IMR-90 (cell line): ENCODE measurements at regions not wholly inside any gene's neighbourhood (a gene's known extent, or its start where the extent isn't known, plus 50 kb on each side); places are given as distances from the start of the nearest gene placed in this dataset.

Experiments
- ATAC-seq: fragments of 200-7000 bp; cut with Tn5 transposase; 2 replicates; pipeline ENCODE4 v1.9.1; 2020; ENCODE audit warnings: low read depth, mild to moderate bottlenecking, moderate library complexity
- BruUV-seq: library from RNA; stranded (reverse); fragments of 400-500 nt; replicated peaks from 2 replicates; lab custom pipeline; 2021; lab: Mats Ljungman, UMichigan
- CTCF ChIA-PET: fragments of 300-600 bp; formaldehyde crosslinking; extraction: SDS; loops from one replicate; lab custom pipeline; 2021; ENCODE audit warnings: antibody characterized with exemption; lab: Yijun Ruan, JAX
- POLR2A ChIA-PET: fragments of 300-600 bp; sonication (Branson Sonifier 250); formaldehyde crosslinking; loops from one replicate; lab custom pipeline; 2022; ENCODE audit warnings: antibody characterized with exemption; ENCODE audit not compliant: unreplicated experiment; lab: Charles Lee
- DNase-seq: peaks from one replicate; pipeline ENCODE4 v3.0.0; 2013
- H2AFZ ChIP-seq: replicated peaks from 2 replicates; pipeline ENCODE3; 2013; ENCODE audit warnings: low read length, mild to moderate bottlenecking; ENCODE audit not compliant: poor library complexity
- H2AK5ac ChIP-seq: 2 replicates; pipeline ENCODE4 v1.6.1; 2013; ENCODE audit warnings: low read depth, low read length, inconsistent platforms
- H2AK9ac ChIP-seq: replicated peaks from 2 replicates; pipeline ENCODE3; 2013; ENCODE audit warnings: mild to moderate bottlenecking, low read depth, low read length, moderate library complexity; ENCODE audit not compliant: poor library complexity
- H2BK120ac ChIP-seq: 2 replicates; pipeline ENCODE4 v1.6.1; 2013; ENCODE audit warnings: low read depth, low read length, inconsistent platforms
- H2BK15ac ChIP-seq: 3 replicates; pipeline ENCODE4 v1.6.1; 2013; ENCODE audit warnings: low read depth, low read length, inconsistent platforms
- H2BK20ac ChIP-seq: 2 replicates; pipeline ENCODE4 v1.6.1; 2013; ENCODE audit warnings: low read depth, mild to moderate bottlenecking, inconsistent platforms, low read length, moderate library complexity
- H2BK5ac ChIP-seq: 2 replicates; pipeline ENCODE4 v1.6.1; 2013; ENCODE audit warnings: mild to moderate bottlenecking, low read depth, low read length, inconsistent platforms; ENCODE audit not compliant: poor library complexity, severe bottlenecking
- H3K14ac ChIP-seq: replicated peaks from 2 replicates; pipeline ENCODE4 v1.6.1; 2013; ENCODE audit warnings: low read depth, low read length, inconsistent platforms
- H3K18ac ChIP-seq: 2 replicates; pipeline ENCODE4 v1.6.1; 2013; ENCODE audit warnings: low read depth, low read length, control low read depth
- H3K23ac ChIP-seq: 2 replicates; pipeline ENCODE4 v1.6.1; 2013; ENCODE audit warnings: low read depth, low read length, inconsistent platforms
- H3K27ac ChIP-seq: 2 replicates; pipeline ENCODE4 v1.5.1; 2013; ENCODE audit warnings: mild to moderate bottlenecking, control low read depth, low read length; ENCODE audit not compliant: insufficient read depth
- H3K27me3 ChIP-seq: 2 replicates; pipeline ENCODE4 v1.6.1; 2013; ENCODE audit warnings: low read length; ENCODE audit not compliant: control insufficient read depth, insufficient read depth
- H3K36me3 ChIP-seq: 2 replicates; pipeline ENCODE4 v1.6.1; 2013; ENCODE audit warnings: low read length, mixed read lengths; ENCODE audit not compliant: control insufficient read depth, insufficient read depth
- H3K4ac ChIP-seq: 2 replicates; pipeline ENCODE4 v1.6.1; 2013; ENCODE audit warnings: low read depth, low read length, inconsistent platforms
- H3K4me1 ChIP-seq: 2 replicates; pipeline ENCODE4 v1.6.1; 2013; ENCODE audit warnings: low read length, mixed read lengths; ENCODE audit not compliant: control insufficient read depth, insufficient read depth
- H3K4me2 ChIP-seq: 2 replicates; pipeline ENCODE4 v1.6.1; 2013; ENCODE audit warnings: low read depth, mild to moderate bottlenecking, control low read depth, low read length, moderate library complexity
- H3K4me3 ChIP-seq: 2 replicates; pipeline ENCODE4 v1.5.1; 2013; ENCODE audit warnings: low read depth, mild to moderate bottlenecking, control low read depth, low read length, moderate library complexity; ENCODE audit not compliant: insufficient read depth
- H3K56ac ChIP-seq: 2 replicates; pipeline ENCODE4 v1.6.1; 2013; ENCODE audit warnings: low read length, inconsistent platforms; ENCODE audit not compliant: insufficient read depth; ENCODE audit errors: extremely low read depth
- H3K79me1 ChIP-seq, 2 experiments: 2 replicates each; pipeline ENCODE4 v1.6.1; 2013; ENCODE audit warnings: low read length in 2 of 2, inconsistent platforms in 1 of 2, low read depth in 1 of 2
- H3K9ac ChIP-seq: 2 replicates; pipeline ENCODE4 v1.6.1; 2013; ENCODE audit warnings: low read depth, low read length, control low read depth
- H3K9me1 ChIP-seq: 2 replicates; pipeline ENCODE4 v1.6.1; 2013; ENCODE audit warnings: low read length, inconsistent platforms; ENCODE audit not compliant: insufficient read depth
- H3K9me3 ChIP-seq: 2 replicates; pipeline ENCODE4 v1.6.1; 2013; ENCODE audit warnings: low read length; ENCODE audit not compliant: control insufficient read depth, insufficient read depth
- H4K20me1 ChIP-seq: 2 replicates; pipeline ENCODE4 v1.6.1; 2013; ENCODE audit warnings: low read length, inconsistent platforms; ENCODE audit not compliant: insufficient read depth
- H4K5ac ChIP-seq: 2 replicates; pipeline ENCODE4 v1.6.1; 2013; ENCODE audit warnings: mild to moderate bottlenecking, low read depth, low read length, control low read depth
- H4K8ac ChIP-seq, 2 experiments: 2 replicates each; pipeline ENCODE4 v1.6.1; 2013; ENCODE audit warnings: low read depth in 2 of 2, low read length in 2 of 2, control low read depth in 1 of 2, inconsistent platforms in 1 of 2
- H4K91ac ChIP-seq: 2 replicates; pipeline ENCODE4 v1.6.1; 2013; ENCODE audit warnings: low read depth, low read length, inconsistent platforms; ENCODE audit not compliant: insufficient read depth
- CHD1 ChIP-seq: IDR thresholded peaks from 2 replicates; pipeline ENCODE4 v1.6.1; 2012; ENCODE audit warnings: low read depth, low read length, improper control_type of control experiment
- CTCF ChIP-seq: conservative IDR thresholded peaks from 2 replicates; pipeline ENCODE4 v1.5.1; 2012; ENCODE audit warnings: mild to moderate bottlenecking, low read depth, low read length, improper control_type of control experiment
- ELK1 ChIP-seq: fragments of 150-350 bp; IDR thresholded peaks from 2 replicates; pipeline ENCODE4 v1.6.1; 2016; ENCODE audit warnings: low read depth, mild to moderate bottlenecking, low read length, moderate library complexity, borderline replicate concordance
- FOS ChIP-seq: fragments of 150-350 bp; IDR thresholded peaks from 2 replicates; pipeline ENCODE4 v1.6.1; 2016; ENCODE audit warnings: low read depth, low read length
- MAZ ChIP-seq: IDR thresholded peaks from 2 replicates; pipeline ENCODE4 v1.6.1; 2012; ENCODE audit warnings: low read depth, mild to moderate bottlenecking, low read length, improper control_type of control experiment, moderate library complexity, borderline replicate concordance
- NFE2L2 ChIP-seq: fragments of 150-350 bp; IDR thresholded peaks from 2 replicates; pipeline ENCODE4 v1.6.1; 2016; ENCODE audit warnings: low read depth, mild to moderate bottlenecking, low read length
- POLR2A ChIP-seq: IDR thresholded peaks from 2 replicates; pipeline ENCODE4 v1.6.1; 2012; ENCODE audit warnings: mild to moderate bottlenecking, low read depth, low read length
- RAD21 ChIP-seq: IDR thresholded peaks from 2 replicates; pipeline ENCODE4 v1.6.1; 2012; ENCODE audit warnings: low read length, improper control_type of control experiment
- RCOR1 ChIP-seq: IDR thresholded peaks from 2 replicates; pipeline ENCODE4 v1.6.1; 2012; ENCODE audit warnings: mild to moderate bottlenecking, low read length, improper control_type of control experiment; ENCODE audit not compliant: insufficient replicate concordance
- RFX5 ChIP-seq: IDR thresholded peaks from 2 replicates; pipeline ENCODE4 v1.8.0; 2012; ENCODE audit warnings: low read depth, mild to moderate bottlenecking, low read length, moderate library complexity
- SMC3 ChIP-seq: fragments of 150-350 bp; IDR thresholded peaks from 2 replicates; pipeline ENCODE4 v1.6.1; 2016; ENCODE audit warnings: low read depth, mild to moderate bottlenecking, antibody characterized with exemption, low read length, moderate library complexity
- USF2 ChIP-seq: fragments of 150-350 bp; IDR thresholded peaks from 2 replicates; pipeline ENCODE4 v1.6.1; 2017; ENCODE audit warnings: mild to moderate bottlenecking, antibody characterized with exemption, low read length, low read depth
- dilution Hi-C: fragments of 300-500 bp; cut with HindIII; formaldehyde crosslinking; loops from one replicate; pipeline ENCODE4 v1.14.3; 2018; ENCODE audit warnings: low sequenced_read_pairs; ENCODE audit not compliant: unreplicated experiment
- in situ Hi-C: fragments of 300-500 bp; cut with MboI; formaldehyde crosslinking; loops from 3 replicates; pipeline ENCODE4 v1.14.3; 2019; ENCODE audit warnings: low sequenced_read_pairs, inconsistent platforms, mixed read lengths
- intact Hi-C: fragments of 100-400 bp; cut with micrococcal nuclease; formaldehyde crosslinking; loops from 2 replicates; pipeline ENCODE4 v1.10.0; 2022

GRCh38 chrX:13372203-13372980, 52.5 kb upstream of the ATXN3L start (continued):
- TF ChIP-seq RFX5: no peak

- H3K9me3 ChIP-seq: no peaks in the 10 kb centered on the region
- H3K18ac ChIP-seq: peak overlapping the region; percentile 79
- no peak overlapping the region for H4K8ac ChIP-seq
- H2BK15ac ChIP-seq: no peak overlapping the region
- H2BK5ac ChIP-seq: no peak overlapping the region
- TF ChIP-seq USF2: no peak
- TF ChIP-seq ELK1: no peak
- no peak for TF ChIP-seq RCOR1
- no peak for TF ChIP-seq FOS
- TF ChIP-seq CTCF: no peak
- no peak for TF ChIP-seq CHD1
- no peak for TF ChIP-seq SMC3
- no peak for TF ChIP-seq RAD21
- TF ChIP-seq RFX5: no peak
- TF ChIP-seq NFE2L2: no peak
- no peak for TF ChIP-seq POLR2A
- no peak for TF ChIP-seq MAZ
- in situ Hi-C loops: loop anchor here (10.0 kb wide), 1 partner anchor 386 kb away; no protein-coding TSS in a partner anchor
- no peak overlapping the region for H3K4ac ChIP-seq
- intact Hi-C loops: loop anchor here (10.0 kb wide), 2 partner anchors 156 to 246 kb away; no protein-coding TSS in a partner anchor
- no TSS peak for BruUV-seq
- ChIA-PET POLR2A (no interaction called here), CTCF (no interaction called here)
- no peak overlapping the region for H4K91ac ChIP-seq
- ATAC-seq: peak; percentile 43; the same call in 1 of the 2 replicates
- H3K27me3 ChIP-seq: no peaks in the 10 kb centered on the region
- no peak overlapping the region for H4K5ac ChIP-seq
- H4K20me1 ChIP-seq: no peaks in the 10 kb centered on the region
- H2BK120ac ChIP-seq: peak overlapping the region; percentile 38; the same call in 1 of the 2 replicates
- no peak overlapping the region for H2AFZ ChIP-seq
- H2AK9ac ChIP-seq: no peak overlapping the region
- no peak overlapping the region; the same call in 1 of the 2 replicates for H2BK20ac ChIP-seq
- no peaks in the 10 kb centered on the region for H3K36me3 ChIP-seq
- no peak overlapping the region for H3K4me3 ChIP-seq
- H3K9ac ChIP-seq: no peak overlapping the region
- peak; percentile 24 for DNase-seq
- no peak overlapping the region for H3K23ac ChIP-seq
- no peak overlapping the region for H3K4me2 ChIP-seq
- no peak overlapping the region for H3K56ac ChIP-seq
- no peaks in the 10 kb centered on the region for H3K9me1 ChIP-seq
- 0 out of 2 replicates have a peak overlapping the region, but pooled peaks have one; percentile 45 for H3K14ac ChIP-seq
- H2AK5ac ChIP-seq: no peak overlapping the region
- no peak overlapping the region; the same call in 1 of the 2 replicates for H3K27ac ChIP-seq
- peaks cover 6% of the 10 kb centered on the region for H3K4me1 ChIP-seq
- dilution Hi-C loops: no loop called here
- no peaks in the 10 kb centered on the region for H3K79me1 ChIP-seq
These were observed 51.3 kb upstream of the ATXN3L start for GRCh38 chrX:13371186-13371585.
